Esophagus squamous epithelium (tissue), 4 donors: ENCODE measurements at regions not wholly inside any gene's neighbourhood (a gene's known extent, or its start where the extent isn't known, plus 50 kb on each side); places are given as distances from the start of the nearest gene placed in this dataset.

Experiments used
- CTCF ChIP-seq, 6 experiments: fragments of 450-650 bp in 4 of 6; fragments of 200-600 bp in 2 of 6; sonication (generic) in 2 of 6; IDR thresholded peaks; one replicate each; pipeline ENCODE4 v1.5.1; 2016 to 2019; ENCODE audit warnings: antibody characterized with exemption in 6 of 6, mild to moderate bottlenecking in 4 of 6, moderate library complexity in 4 of 6
- POLR2A ChIP-seq, 4 donors: fragments of 450-650 bp; IDR thresholded peaks; one replicate each; pipeline ENCODE4 v1.6.1; 2017; ENCODE audit warnings: antibody characterized with exemption in 4 of 4, mild to moderate bottlenecking in 4 of 4, moderate library complexity in 3 of 4

GRCh38 chr4:26212528-26212927, 108.3 kb upstream of the RBPJ start:
- TF ChIP-seq CTCF (IDR thresholded peaks at IDR 0.05) (no peak), POLR2A (IDR thresholded peaks at IDR 0.05) (no peak)
